ENCODE measurements at regions not wholly inside any gene's neighbourhood (a gene's known extent, or its start where the extent isn't known, plus 50 kb on each side); places are given as distances from the start of the nearest gene placed in this dataset.
A peak's percentile ranks its signal among the peaks of the same experiment; 100 is the strongest.

DNA sequence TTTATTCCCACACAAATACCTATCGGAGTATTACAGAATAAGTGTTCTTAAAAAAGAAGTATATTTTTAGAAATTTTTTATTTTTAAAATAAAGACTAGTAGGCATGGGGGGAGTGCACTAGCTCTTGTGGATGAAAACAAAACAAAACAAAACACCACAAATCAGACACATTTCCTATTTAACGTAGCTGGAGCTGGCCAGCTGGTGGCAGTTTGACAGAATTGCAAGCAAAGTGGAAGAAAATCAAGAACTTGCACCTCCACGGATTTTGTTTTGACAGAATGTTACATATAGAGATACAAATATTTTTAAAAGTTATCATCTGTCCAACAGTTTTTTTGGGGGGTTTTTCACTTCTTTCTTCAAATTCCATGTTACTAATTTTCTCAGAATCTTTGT is 63.6 kb upstream of the SNRPB2 start:
- DNase-seq (ENCODE audit: low spot score): no peak
- H3K27me3 ChIP-seq (replicated peaks; ENCODE audit: insufficient read depth, low read depth, low read length, poor library complexity): peaks cover 2% of the 10 kb centered on the region
- no TSS peak for BruUV-seq (replicated peaks)
- ChIA-PET POLR2A (ENCODE audit: low non-redundant PET) (interaction anchor here (0.5 kb wide), 1 partner anchor 315 kb away, joined by 3 read pairs; no protein-coding TSS in a partner anchor), CTCF (no interaction called here)
- no peaks in the 10 kb centered on the region for H3K36me3 ChIP-seq (ENCODE audit: insufficient read depth, low read length, poor library complexity, severe bottlenecking)
- intact Hi-C loops (cut with micrococcal nuclease; ENCODE audit: unreplicated experiment): no loop called here
- H3K4me1 ChIP-seq (ENCODE audit: insufficient read depth, low read length, poor library complexity, severe bottlenecking): no peaks in the 10 kb centered on the region
- H3K27ac ChIP-seq (ENCODE audit: low read depth, low read length, poor library complexity, severe bottlenecking): no peak overlapping the region
- H3K4me3 ChIP-seq (ENCODE audit: low read depth, low read length, poor library complexity, severe bottlenecking): no peak overlapping the region
- no peaks in the 10 kb centered on the region for H3K9me3 ChIP-seq (ENCODE audit: low read depth, low read length, poor library complexity, severe bottlenecking)
- peak; percentile 38; the same call in 1 of the 2 replicates for TF ChIP-seq CTCF (conservative IDR thresholded peaks at IDR 0.05; ENCODE audit: low read depth, low read length)
- TF ChIP-seq EZH2 (IDR thresholded peaks at IDR 0.05; ENCODE audit: borderline replicate concordance, low read depth, low read length, poor library complexity, severe bottlenecking): no peak

GRCh38 chr20:16664020-16664419 is 65.8 kb upstream of the SNRPB2 start:
- Histone ChIP-seq H3K9me3 (ENCODE audit: low read depth, low read length, poor library complexity, severe bottlenecking) (no peaks in the 10 kb centered on the region), H3K27ac (ENCODE audit: low read depth, low read length, poor library complexity, severe bottlenecking) (no peak overlapping the region), H3K27me3 (replicated peaks; ENCODE audit: insufficient read depth, low read depth, low read length, poor library complexity) (peaks cover 2% of the 10 kb centered on the region), H3K4me1 (ENCODE audit: insufficient read depth, low read length, poor library complexity, severe bottlenecking) (no peaks in the 10 kb centered on the region), H3K36me3 (ENCODE audit: insufficient read depth, low read length, poor library complexity, severe bottlenecking) (no peaks in the 10 kb centered on the region), H3K4me3 (ENCODE audit: low read depth, low read length, poor library complexity, severe bottlenecking) (no peak overlapping the region)
- DNase-seq (ENCODE audit: low spot score): no peak
- TF ChIP-seq CTCF (conservative IDR thresholded peaks at IDR 0.05; ENCODE audit: low read depth, low read length): no peak
- TF ChIP-seq EZH2 (IDR thresholded peaks at IDR 0.05; ENCODE audit: borderline replicate concordance, low read depth, low read length, poor library complexity, severe bottlenecking): no peak
- ChIA-PET POLR2A (ENCODE audit: low non-redundant PET) (no interaction called here), CTCF (no interaction called here)
- no TSS peak for BruUV-seq (replicated peaks)
- intact Hi-C loops (cut with micrococcal nuclease; ENCODE audit: unreplicated experiment): no loop called here

DNA sequence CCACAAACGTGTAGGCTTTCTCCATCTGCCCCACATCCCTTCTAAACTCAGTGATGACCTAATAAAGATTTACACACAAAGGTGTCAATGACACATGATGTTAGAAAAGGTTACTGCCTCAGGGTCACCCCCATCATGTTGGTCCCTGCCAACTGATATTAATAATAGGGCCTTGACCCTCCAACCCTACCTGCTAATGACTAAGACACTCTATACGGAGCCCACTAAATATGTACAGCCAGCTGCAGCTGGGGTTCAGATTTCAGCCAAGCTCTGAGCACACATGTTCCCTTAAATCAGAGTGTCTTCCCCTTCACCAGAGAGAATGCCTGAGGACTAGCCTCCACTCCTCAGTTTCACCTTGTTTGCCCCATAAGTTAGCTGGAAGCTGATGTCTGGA is 67.4 kb upstream of the SNRPB2 start:
- H3K27ac ChIP-seq (ENCODE audit: low read depth, low read length, poor library complexity, severe bottlenecking): no peak overlapping the region
- CTCF ChIA-PET: no interaction called here
- peaks cover 2% of the 10 kb centered on the region for H3K27me3 ChIP-seq (replicated peaks; ENCODE audit: insufficient read depth, low read depth, low read length, poor library complexity)
- H3K9me3 ChIP-seq (ENCODE audit: low read depth, low read length, poor library complexity, severe bottlenecking): no peaks in the 10 kb centered on the region
- intact Hi-C loops (cut with micrococcal nuclease; ENCODE audit: unreplicated experiment): no loop called here
- POLR2A ChIA-PET (ENCODE audit: low non-redundant PET): no interaction called here
- TF ChIP-seq EZH2 (IDR thresholded peaks at IDR 0.05; ENCODE audit: borderline replicate concordance, low read depth, low read length, poor library complexity, severe bottlenecking): no peak
- no peak for TF ChIP-seq CTCF (conservative IDR thresholded peaks at IDR 0.05; ENCODE audit: low read depth, low read length)
- no peaks in the 10 kb centered on the region for H3K36me3 ChIP-seq (ENCODE audit: insufficient read depth, low read length, poor library complexity, severe bottlenecking)
- no TSS peak for BruUV-seq (replicated peaks)
- no peaks in the 10 kb centered on the region for H3K4me1 ChIP-seq (ENCODE audit: insufficient read depth, low read length, poor library complexity, severe bottlenecking)
- no peak overlapping the region for H3K4me3 ChIP-seq (ENCODE audit: low read depth, low read length, poor library complexity, severe bottlenecking)
- DNase-seq (ENCODE audit: low spot score): no peak
